AG04450 (cell line): ENCODE measurements at regions not wholly inside any gene's neighbourhood (a gene's known extent, or its start where the extent isn't known, plus 50 kb on each side); places are given as distances from the start of the nearest gene placed in this dataset.
A peak's percentile ranks its signal among the peaks of the same experiment; 100 is the strongest.

Source experiments
- CTCF ChIA-PET: fragments of 300-600, 350-600 bp; formaldehyde crosslinking; extraction: SDS; loops from one replicate; lab custom pipeline; 2022; ENCODE audit warnings: antibody characterized with exemption, inconsistent platforms; lab: Charles Lee
- POLR2A ChIA-PET: fragments of 350-600 bp; formaldehyde crosslinking; extraction: SDS; loops from one replicate; lab custom pipeline; 2021; ENCODE audit warnings: antibody characterized with exemption, inconsistent platforms; lab: Yijun Ruan, JAX
- DNase-seq: peaks from one replicate; pipeline ENCODE4 v3.0.0-alpha.2; 2011; ENCODE audit warnings: low read depth, low spot score
- H3K27ac ChIP-seq: one replicate; pipeline ENCODE4 v1.5.1; 2012; ENCODE audit warnings: low read depth, low read length, control low read depth
- H3K27me3 ChIP-seq: one replicate; pipeline ENCODE4 v1.6.0; 2012; ENCODE audit warnings: low read length; ENCODE audit not compliant: control insufficient read depth, insufficient read depth
- H3K4me3 ChIP-seq: 2 replicates; pipeline ENCODE4 v1.5.1; 2011; ENCODE audit warnings: mild to moderate bottlenecking, low read depth, low read length, control low read depth
- H3K9me3 ChIP-seq: 2 replicates; pipeline ENCODE4 v1.5.1; 2012; ENCODE audit warnings: low read length; ENCODE audit not compliant: control insufficient read depth, insufficient read depth
- TF ChIP-seq, protein P1 (sequence below): IDR thresholded peaks from 2 replicates; pipeline ENCODE4 v1.5.1; 2011; ENCODE audit warnings: low read depth, low read length, control low read depth, inconsistent platforms

- no peak overlapping the region for H3K27ac ChIP-seq
- ChIA-PET CTCF (no interaction called here), POLR2A (no interaction called here)
- H3K4me3 ChIP-seq: no peak overlapping the region
- TF ChIP-seq, protein P1, sequence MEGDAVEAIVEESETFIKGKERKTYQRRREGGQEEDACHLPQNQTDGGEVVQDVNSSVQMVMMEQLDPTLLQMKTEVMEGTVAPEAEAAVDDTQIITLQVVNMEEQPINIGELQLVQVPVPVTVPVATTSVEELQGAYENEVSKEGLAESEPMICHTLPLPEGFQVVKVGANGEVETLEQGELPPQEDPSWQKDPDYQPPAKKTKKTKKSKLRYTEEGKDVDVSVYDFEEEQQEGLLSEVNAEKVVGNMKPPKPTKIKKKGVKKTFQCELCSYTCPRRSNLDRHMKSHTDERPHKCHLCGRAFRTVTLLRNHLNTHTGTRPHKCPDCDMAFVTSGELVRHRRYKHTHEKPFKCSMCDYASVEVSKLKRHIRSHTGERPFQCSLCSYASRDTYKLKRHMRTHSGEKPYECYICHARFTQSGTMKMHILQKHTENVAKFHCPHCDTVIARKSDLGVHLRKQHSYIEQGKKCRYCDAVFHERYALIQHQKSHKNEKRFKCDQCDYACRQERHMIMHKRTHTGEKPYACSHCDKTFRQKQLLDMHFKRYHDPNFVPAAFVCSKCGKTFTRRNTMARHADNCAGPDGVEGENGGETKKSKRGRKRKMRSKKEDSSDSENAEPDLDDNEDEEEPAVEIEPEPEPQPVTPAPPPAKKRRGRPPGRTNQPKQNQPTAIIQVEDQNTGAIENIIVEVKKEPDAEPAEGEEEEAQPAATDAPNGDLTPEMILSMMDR: no peak
- DNase-seq: no peak
- H3K9me3 ChIP-seq: no peaks in the 10 kb centered on the region
- H3K27me3 ChIP-seq: no peaks in the 10 kb centered on the region
Measured at GRCh38 chr2:133717497-133717896, 149.2 kb upstream of the NCKAP5 start.

DNA sequence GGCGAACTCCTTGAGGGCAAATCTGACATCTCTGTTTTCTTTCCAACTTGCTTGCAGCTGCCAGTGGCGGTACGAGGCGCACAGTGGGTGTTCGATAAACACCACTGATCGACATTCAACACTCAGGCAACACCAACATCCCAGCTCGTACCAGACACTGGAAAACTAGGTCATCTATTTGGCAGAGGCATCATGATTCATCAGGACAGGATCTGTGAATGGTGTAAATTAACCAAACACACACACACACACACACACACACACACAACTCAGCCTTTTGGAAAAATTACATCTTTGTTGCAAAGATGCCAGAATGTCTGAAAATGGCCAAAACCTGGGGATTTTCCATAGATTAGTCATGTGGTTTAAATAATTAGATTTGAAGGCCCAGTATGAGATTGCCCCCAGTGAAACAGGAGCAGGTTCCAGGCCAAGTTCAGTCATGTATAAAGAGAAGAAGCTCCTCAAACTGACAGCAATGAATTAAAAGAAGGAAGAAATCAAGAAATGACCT lies 150.5 kb upstream of the NCKAP5 start:
- Histone ChIP-seq H3K4me3 (no peak overlapping the region), H3K27ac (peak overlapping the region; percentile 40), H3K27me3 (no peaks in the 10 kb centered on the region), H3K9me3 (no peaks in the 10 kb centered on the region)
- ChIA-PET POLR2A (interaction anchor here (0.6 kb wide), 1 partner anchor 337 kb away, joined by 5 read pairs; no protein-coding TSS in a partner anchor), CTCF (interaction anchor here (1.0 kb wide), 1 partner anchor 125 kb away, joined by 3 read pairs; no protein-coding TSS in a partner anchor)
- DNase-seq: peak; percentile 59
- TF ChIP-seq, protein P1: no peak

- no peaks in the 10 kb centered on the region for H3K27me3 ChIP-seq
- TF ChIP-seq, protein P1: no peak
- no peak overlapping the region for H3K4me3 ChIP-seq
- H3K9me3 ChIP-seq: no peaks in the 10 kb centered on the region
- no peak for DNase-seq
- POLR2A ChIA-PET: interaction anchor here (0.8 kb wide), 1 partner anchor 1197 kb away, joined by 3 read pairs; no protein-coding TSS in a partner anchor
- CTCF ChIA-PET: no interaction called here
- H3K27ac ChIP-seq: no peak overlapping the region
Measured at GRCh38 chr2:133720429-133720828, 152.2 kb upstream of the NCKAP5 start.

DNA sequence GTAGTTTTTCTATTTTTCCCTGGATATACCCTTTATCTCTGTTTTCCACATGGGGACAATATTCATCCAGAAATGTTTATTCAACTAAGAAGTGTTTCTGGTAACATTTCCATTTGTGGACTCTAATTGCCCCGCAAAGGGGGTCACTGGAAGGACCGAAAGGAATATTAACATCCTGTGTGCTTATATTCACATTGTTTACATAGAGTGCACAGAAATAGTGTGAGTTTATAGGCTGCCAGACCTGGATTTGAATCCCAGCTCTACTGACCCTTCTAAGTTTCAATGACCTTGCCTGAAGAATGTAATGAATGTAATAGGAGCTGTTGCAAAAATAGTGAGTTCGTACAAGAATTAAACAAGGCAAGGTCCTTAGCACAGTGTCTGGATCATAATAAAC lies 152.9 kb upstream of the NCKAP5 start:
- H3K9me3 ChIP-seq: no peaks in the 10 kb centered on the region
- POLR2A ChIA-PET: interaction anchor here (0.8 kb wide), 1 partner anchor 1197 kb away, joined by 3 read pairs; no protein-coding TSS in a partner anchor
- H3K4me3 ChIP-seq: no peak overlapping the region
- TF ChIP-seq, protein P1: no peak
- CTCF ChIA-PET: no interaction called here
- no peaks in the 10 kb centered on the region for H3K27me3 ChIP-seq
- no peak overlapping the region for H3K27ac ChIP-seq
- DNase-seq: no peak

- Histone ChIP-seq H3K27me3 (no peaks in the 10 kb centered on the region), H3K9me3 (no peaks in the 10 kb centered on the region), H3K4me3 (no peak overlapping the region), H3K27ac (no peak overlapping the region)
- CTCF ChIA-PET: interaction anchor here (0.6 kb wide), 1 partner anchor 19 kb away, joined by 3 read pairs; no protein-coding TSS in a partner anchor
- POLR2A ChIA-PET: no interaction called here
- TF ChIP-seq, protein P1: no peak
- DNase-seq: no peak
Measured at GRCh38 chr2:133723133-133723532, 154.9 kb upstream of the NCKAP5 start.
